HepG2 (cell line): ENCODE measurements at regions not wholly inside any gene's neighbourhood (a gene's known extent, or its start where the extent isn't known, plus 50 kb on each side); places are given as distances from the start of the nearest gene placed in this dataset.

Source experiments
- ATAC-seq: fragments of 200-7000 bp; cut with Tn5 transposase; 3 replicates; pipeline ENCODE4 v1.9.1; 2020; ENCODE audit warnings: mild to moderate bottlenecking, moderate library complexity
- BruUV-seq: library from RNA; stranded (reverse); fragments of 400-500 nt; replicated peaks from 2 replicates; lab custom pipeline; 2021; lab: Mats Ljungman, UMichigan
- CTCF ChIA-PET: fragments of 300-600 bp; formaldehyde crosslinking; extraction: SDS; loops from one replicate; lab custom pipeline; 2021; ENCODE audit warnings: low total read pairs, inconsistent platforms, low intra/inter-chr PET ratio; lab: Yijun Ruan, JAX
- POLR2A ChIA-PET: fragments of 350-600 bp; sonication (Branson Sonifier 250); formaldehyde crosslinking; loops from one replicate; lab custom pipeline; 2020; ENCODE audit warnings: antibody characterized with exemption, inconsistent platforms; lab: Yijun Ruan, JAX
- DNase-seq: peaks from one replicate; pipeline ENCODE4 v3.0.0-alpha.2; 2015; ENCODE audit warnings: low spot score
- FAIRE-seq: peaks from 3 replicates; lab custom pipeline; 2011; peaks lifted over from hg19 to GRCh38; lab: Jason Lieb, UNC
- H2AFZ ChIP-seq: one replicate; pipeline ENCODE4 v1.6.1; 2011; ENCODE audit warnings: low read length, inconsistent platforms
- H3K27ac ChIP-seq: fragments of 300-600 bp; 3 replicates; pipeline ENCODE4 v1.8.0; 2011; ENCODE audit warnings: mixed run types, mild to moderate bottlenecking, mixed read lengths, low read length, inconsistent platforms; ENCODE audit not compliant: insufficient read depth; ENCODE audit errors: extremely low read length
- H3K27me3 ChIP-seq, 2 experiments: fragments of 200-600 bp in 1 of 2; 2 replicates in 1 of 2; 3 replicates in 1 of 2; pipeline versions ENCODE4 v1.6.0 to v1.8.0; 2011; ENCODE audit warnings: low read length in 2 of 2, mild to moderate bottlenecking in 2 of 2, moderate library complexity in 2 of 2, inconsistent platforms in 1 of 2; ENCODE audit not compliant: insufficient read depth in 2 of 2, control insufficient read depth in 1 of 2
- H3K36me3 ChIP-seq, 2 experiments: fragments of 200-600 bp in 1 of 2; replicated peaks in 1 of 2; 2 replicates in 1 of 2; 3 replicates in 1 of 2; pipeline versions ENCODE4 v1.5.1 to v1.8.0; 2011; ENCODE audit warnings: low read length in 2 of 2, inconsistent platforms in 1 of 2; ENCODE audit not compliant: insufficient read depth in 2 of 2, control insufficient read depth in 1 of 2
- H3K4me1 ChIP-seq: 2 replicates; pipeline ENCODE4 v1.5.1; 2012; ENCODE audit warnings: low read length, inconsistent platforms; ENCODE audit not compliant: insufficient read depth
- H3K4me2 ChIP-seq: 2 replicates; pipeline ENCODE4 v1.6.0; 2011; ENCODE audit warnings: low read depth, low read length, inconsistent platforms
- H3K4me3 ChIP-seq, 3 experiments: fragments of 200-600 bp in 1 of 3; sonication (generic), shearing (Covaris generic) in 1 of 3; replicated peaks in 1 of 3; 2 replicates each; pipeline ENCODE4 v1.5.1; 2011 to 2016; ENCODE audit warnings: low read length in 3 of 3, inconsistent platforms in 2 of 3, low read depth in 2 of 3, mild to moderate bottlenecking in 2 of 3, control low read depth in 1 of 3, mixed read lengths in 1 of 3; ENCODE audit not compliant: insufficient read depth in 1 of 3
- H3K79me2 ChIP-seq: one replicate; pipeline ENCODE4 v1.6.1; 2011; ENCODE audit warnings: low read length, inconsistent platforms; ENCODE audit not compliant: insufficient read depth
- H3K9ac ChIP-seq: 2 replicates; pipeline ENCODE4 v1.6.0; 2011; ENCODE audit warnings: mild to moderate bottlenecking, low read depth, low read length, inconsistent platforms; ENCODE audit not compliant: insufficient read depth
- H3K9me3 ChIP-seq: 2 replicates; pipeline ENCODE4 v1.5.1; 2012; ENCODE audit warnings: mild to moderate bottlenecking, low read length
- H4K20me1 ChIP-seq: 2 replicates; pipeline ENCODE4 v1.6.0; 2011; ENCODE audit warnings: inconsistent platforms, mild to moderate bottlenecking, low read length, moderate library complexity; ENCODE audit not compliant: insufficient read depth
- ATF7 ChIP-seq, 2 experiments: fragments of 450-650 bp in 1 of 2; sonication (generic) in 1 of 2; formaldehyde crosslinking in 1 of 2; IDR thresholded peaks; 2 replicates each; pipeline versions ENCODE4 v1.4.0 to v1.6.1; 2016 to 2020; ENCODE audit warnings: antibody characterized with exemption in 1 of 2, mild to moderate bottlenecking in 1 of 2, missing genetic modification reagents in 1 of 2
- ATF7-NPFF ChIP-seq: sonication (generic); formaldehyde crosslinking; IDR thresholded peaks from 2 replicates; pipeline ENCODE4 v1.8.1; 2023; ENCODE audit warnings: mild to moderate bottlenecking, low read depth, missing genetic modification reagents, moderate library complexity
- EEA1 ChIP-seq: sonication (generic); formaldehyde crosslinking; IDR thresholded peaks from 2 replicates; pipeline ENCODE4 v1.5.1; 2020; ENCODE audit warnings: mild to moderate bottlenecking, missing genetic modification reagents, borderline replicate concordance
- HNF4G ChIP-seq, 2 experiments: sonication (generic) in 1 of 2; formaldehyde crosslinking in 1 of 2; IDR thresholded peaks; 2 replicates each; pipeline versions ENCODE4 v1.4.0 to v1.6.1; 2011 to 2020; ENCODE audit warnings: borderline replicate concordance in 2 of 2, low read depth in 2 of 2, mild to moderate bottlenecking in 2 of 2, low read length in 1 of 2, missing genetic modification reagents in 1 of 2, moderate library complexity in 1 of 2
- MAF1 ChIP-seq: sonication (generic); formaldehyde crosslinking; IDR thresholded peaks from 2 replicates; pipeline ENCODE4 v1.5.0; 2020; ENCODE audit warnings: missing genetic modification reagents, borderline replicate concordance
- MBNL3 ChIP-seq: fragments of 250-450 bp; sonication (Bioruptor Pico); conservative IDR thresholded peaks from 2 replicates; pipeline ENCODE4 v1.8.0; 2022; ENCODE audit warnings: mild to moderate bottlenecking, inconsistent platforms
- NFE2 ChIP-seq: sonication (generic); formaldehyde crosslinking; IDR thresholded peaks from 2 replicates; pipeline ENCODE4 v1.4.0; 2020; ENCODE audit warnings: missing genetic modification reagents
- SIN3B ChIP-seq: fragments of 150-350 bp; IDR thresholded peaks from 2 replicates; pipeline ENCODE4 v1.6.1; 2014; ENCODE audit warnings: low read length
- SNRNP70 ChIP-seq: fragments of 200-400 bp; formaldehyde crosslinking; IDR thresholded peaks from 2 replicates; pipeline ENCODE4 v1.6.1; 2017; ENCODE audit warnings: mild to moderate bottlenecking, low read depth, low read length, moderate library complexity
- ZBTB8A ChIP-seq: sonication (generic); formaldehyde crosslinking; IDR thresholded peaks from 2 replicates; pipeline ENCODE4 v1.4.0; 2020; ENCODE audit warnings: mild to moderate bottlenecking, low read depth, missing genetic modification reagents, borderline replicate concordance
- ZFP37 ChIP-seq: sonication (generic); formaldehyde crosslinking; IDR thresholded peaks from 2 replicates; pipeline ENCODE4 v1.4.0; 2020; ENCODE audit warnings: missing genetic modification reagents, borderline replicate concordance
- ZKSCAN1 ChIP-seq: fragments of 150-350 bp; IDR thresholded peaks from 2 replicates; pipeline ENCODE4 v1.6.1; 2014; ENCODE audit warnings: low read length
- ZNF20 ChIP-seq: sonication (generic); formaldehyde crosslinking; IDR thresholded peaks from 2 replicates; pipeline ENCODE4 v1.4.0; 2020; ENCODE audit warnings: mild to moderate bottlenecking, moderate library complexity, missing genetic modification reagents
- ZNF205 ChIP-seq: IDR thresholded peaks from 2 replicates; pipeline ENCODE4 v1.6.1; 2018; ENCODE audit warnings: missing biosample characterization, missing genetic modification reagents
- ZNF296 ChIP-seq: sonication (generic); formaldehyde crosslinking; conservative IDR thresholded peaks from 2 replicates; pipeline ENCODE4 v1.5.0; 2020; ENCODE audit warnings: mild to moderate bottlenecking, missing genetic modification reagents
- ZNF383 ChIP-seq: sonication (generic); formaldehyde crosslinking; IDR thresholded peaks from 2 replicates; pipeline ENCODE4 v1.4.0; 2020; ENCODE audit warnings: missing genetic modification reagents, mild to moderate bottlenecking, borderline replicate concordance
- ZNF44 ChIP-seq: sonication (generic); formaldehyde crosslinking; IDR thresholded peaks from 2 replicates; pipeline ENCODE4 v1.5.1; 2020; ENCODE audit warnings: mild to moderate bottlenecking, missing genetic modification reagents
- ZNF567 ChIP-seq: sonication (generic); formaldehyde crosslinking; IDR thresholded peaks from 2 replicates; pipeline ENCODE4 v1.8.1; 2023; ENCODE audit warnings: mild to moderate bottlenecking, missing genetic modification reagents, borderline replicate concordance
- ZNF598 ChIP-seq: sonication (generic); formaldehyde crosslinking; IDR thresholded peaks from 2 replicates; pipeline ENCODE4 v1.5.1; 2020; ENCODE audit warnings: mild to moderate bottlenecking, missing genetic modification reagents, borderline replicate concordance
- ZNF619 ChIP-seq: sonication (generic); formaldehyde crosslinking; IDR thresholded peaks from 2 replicates; pipeline ENCODE4 v1.4.0; 2020; ENCODE audit warnings: mild to moderate bottlenecking, missing genetic modification reagents
- WGBS: methylation state at CpG from one replicate; pipeline ENCODE4 v1.1.6; 2017; ENCODE audit warnings: low lambda C conversion rate; 5-methylcytosine and 5-hydroxymethylcytosine counted together
- in situ Hi-C: cut with HindIII; loops from 2 replicates; pipeline ENCODE4 v1.10.0; 2017; ENCODE audit warnings: low pct_unique_long_range_greater_than_20kb; ENCODE audit not compliant: extremely low pct_ligation_motif_present
- intact Hi-C: fragments of 100-400 bp; cut with micrococcal nuclease; formaldehyde crosslinking; loops from one replicate; pipeline ENCODE4 v1.10.0; 2022; ENCODE audit not compliant: unreplicated experiment

DNA sequence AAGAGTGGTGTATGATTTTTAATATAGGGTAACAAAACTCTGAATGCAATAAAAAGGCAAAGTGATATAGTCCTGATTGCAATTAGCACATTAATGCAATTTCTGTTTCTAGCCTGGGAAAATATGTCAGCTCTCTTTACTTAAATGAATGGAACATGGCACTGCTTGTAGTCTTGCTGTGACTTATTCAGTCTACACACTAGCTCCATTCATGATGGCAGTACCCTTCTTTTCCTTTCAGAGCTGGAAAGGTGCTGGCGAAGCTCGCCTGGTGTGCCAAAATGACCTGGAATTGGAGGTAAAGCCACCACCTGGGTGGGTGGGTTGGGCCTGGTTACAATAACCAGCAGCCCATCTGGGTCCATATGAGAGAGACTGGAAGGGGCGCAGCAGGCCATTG lies 85.3 kb downstream of the ZNF365 start:
- in situ Hi-C loops (no loop called here), intact Hi-C loops (no loop called here)
- Histone ChIP-seq H3K4me1 (no peaks in the 10 kb centered on the region), H3K4me2 (no peak overlapping the region), H3K4me3 (no peak overlapping the region), H3K27me3 (no peaks in the 10 kb centered on the region; a peak in 2 of 5 replicates), H4K20me1 (no peaks in the 10 kb centered on the region), H3K9ac (no peak overlapping the region), H3K9me3 (no peaks in the 10 kb centered on the region), H3K27ac (no peak overlapping the region), H2AFZ (no peak overlapping the region), H3K36me3 (no peaks in the 10 kb centered on the region), H3K79me2 (no peaks in the 10 kb centered on the region)
- FAIRE-seq = no peak
- CTCF ChIA-PET = no interaction called here
- ATAC-seq = no peak
- DNase-seq = no peak
- WGBS = 28% methylated on average over 3 of the region's 3 CpGs
- POLR2A ChIA-PET = interaction anchor here (0.5 kb wide), 1 partner anchor 56 kb away, joined by 5 read pairs; no protein-coding TSS in a partner anchor
- TF ChIP-seq ZFP37 (CRISPR knock-in tag) (no peak), ZNF619 (CRISPR knock-in tag) (no peak), ZNF383 (CRISPR knock-in tag) (no peak), ZNF20 (no peak), SNRNP70 (no peak), ZNF296 (CRISPR knock-in tag) (no peak), ZNF567 (no peak), ZBTB8A (no peak), HNF4G (IDR thresholded peaks at IDR 0.05; ENCODE audit: borderline replicate concordance, low read depth, low read length) (no peak), HNF4G (CRISPR knock-in tag; IDR thresholded peaks at IDR 0.05; ENCODE audit: borderline replicate concordance, low read depth) (no peak), NFE2 (CRISPR knock-in tag) (no peak), ZNF598 (CRISPR knock-in tag) (no peak), ATF7-NPFF (CRISPR knock-in tag) (no peak), ATF7 (IDR thresholded peaks at IDR 0.05) (no peak), ATF7 (CRISPR knock-in tag; IDR thresholded peaks at IDR 0.05) (no peak), ZNF44 (no peak), ZKSCAN1 (no peak), EEA1 (CRISPR knock-in tag) (no peak), MAF1 (CRISPR knock-in tag) (no peak), SIN3B (no peak), MBNL3 (CRISPR knock-in tag) (no peak), ZNF205 (CRISPR knock-in tag) (no peak)
- no TSS peak for BruUV-seq
